ENCODE measurements at regions not wholly inside any gene's neighbourhood (a gene's known extent, or its start where the extent isn't known, plus 50 kb on each side); places are given as distances from the start of the nearest gene placed in this dataset.

GRCh38 chr10:91012502-91012901 is 91.6 kb upstream of the ANKRD1 start:
- Histone ChIP-seq H3K4me1 (ENCODE audit: control insufficient read depth in 4 of 4, insufficient read depth in 4 of 4, low read length in 3 of 4) (no peaks in the 10 kb centered on the region), H3K36me3 (ENCODE audit: control insufficient read depth in 4 of 4, insufficient read depth in 3 of 4, low read depth in 1 of 4, low read length in 3 of 4) (no peaks in the 10 kb centered on the region), H3K4me3 (ENCODE audit: low read depth in 1 of 3, low read length in 3 of 3) (no peak overlapping the region), H3K27ac (ENCODE audit: low read depth in 1 of 2, low read length in 2 of 2) (no peak overlapping the region), H3K27me3 (ENCODE audit: control insufficient read depth in 4 of 4, insufficient read depth in 4 of 4, low read length in 3 of 4) (no peaks in the 10 kb centered on the region), H3K9ac (ENCODE audit: low read depth in 1 of 2, low read length in 2 of 2) (no peak overlapping the region), H3K9me3 (ENCODE audit: control insufficient read depth in 4 of 4, low read length in 3 of 4) (no peaks in the 10 kb centered on the region)
- DNase-seq (ENCODE audit: low spot score): no peak
- TF ChIP-seq HNF4A (conservative IDR thresholded peaks at IDR 0.05) (no peak), FOXA1 (IDR thresholded peaks at IDR 0.05) (no peak), NR2F2 (IDR thresholded peaks at IDR 0.05) (no peak), YY1 (IDR thresholded peaks at IDR 0.05) (no peak)
- WGBS: 91% methylated on average over 4 of the region's 4 CpGs

GRCh38 chr10:91013985-91014384 is 93.1 kb upstream of the ANKRD1 start:
- H3K9ac ChIP-seq (ENCODE audit: low read depth in 1 of 2, low read length in 2 of 2): no peak overlapping the region
- no peaks in the 10 kb centered on the region for H3K36me3 ChIP-seq (ENCODE audit: control insufficient read depth in 4 of 4, insufficient read depth in 3 of 4, low read depth in 1 of 4, low read length in 3 of 4)
- DNase-seq (ENCODE audit: low spot score): no peak
- peak; percentile 34 to 36 for TF ChIP-seq HNF4A (conservative IDR thresholded peaks at IDR 0.05)
- TF ChIP-seq ATF3 (IDR thresholded peaks at IDR 0.05): no peak
- no peak for TF ChIP-seq SP1 (IDR thresholded peaks at IDR 0.05)
- no peak for TF ChIP-seq HNF4G (IDR thresholded peaks at IDR 0.05)
- TF ChIP-seq TAF1 (conservative IDR thresholded peaks at IDR 0.05): no peak
- no peak overlapping the region for H3K27ac ChIP-seq (ENCODE audit: low read depth in 1 of 2, low read length in 2 of 2)
- H3K4me1 ChIP-seq (ENCODE audit: control insufficient read depth in 4 of 4, insufficient read depth in 4 of 4, low read length in 3 of 4): no peaks in the 10 kb centered on the region
- no peaks in the 10 kb centered on the region for H3K9me3 ChIP-seq (ENCODE audit: control insufficient read depth in 4 of 4, low read length in 3 of 4)
- no peak overlapping the region for H3K4me3 ChIP-seq (ENCODE audit: low read depth in 1 of 3, low read length in 3 of 3)
- 17% methylated on average over 1 of the region's 1 CpG for WGBS
- H3K27me3 ChIP-seq (ENCODE audit: control insufficient read depth in 4 of 4, insufficient read depth in 4 of 4, low read length in 3 of 4): no peaks in the 10 kb centered on the region

GRCh38 chr10:91017198-91017597 is 96.3 kb upstream of the ANKRD1 start:
- no peaks in the 10 kb centered on the region for H3K9me3 ChIP-seq (ENCODE audit: control insufficient read depth in 4 of 4, low read length in 3 of 4)

More at GRCh38 chr10:91017198-91017597, 96.3 kb upstream of the ANKRD1 start:
- Histone ChIP-seq H3K27ac (ENCODE audit: low read depth in 1 of 2, low read length in 2 of 2) (no peak overlapping the region), H3K9ac (ENCODE audit: low read depth in 1 of 2, low read length in 2 of 2) (no peak overlapping the region), H3K4me1 (ENCODE audit: control insufficient read depth in 4 of 4, insufficient read depth in 4 of 4, low read length in 3 of 4) (no peaks in the 10 kb centered on the region), H3K36me3 (ENCODE audit: control insufficient read depth in 4 of 4, insufficient read depth in 3 of 4, low read depth in 1 of 4, low read length in 3 of 4) (no peaks in the 10 kb centered on the region), H3K27me3 (ENCODE audit: control insufficient read depth in 4 of 4, insufficient read depth in 4 of 4, low read length in 3 of 4) (no peaks in the 10 kb centered on the region), H3K4me3 (ENCODE audit: low read depth in 1 of 3, low read length in 3 of 3) (no peak overlapping the region)
- WGBS: 80% methylated on average over 3 of the region's 3 CpGs
- no peak for DNase-seq (ENCODE audit: low spot score)
- TF ChIP-seq TAF1 (conservative IDR thresholded peaks at IDR 0.05) (no peak), ZBTB33 (IDR thresholded peaks at IDR 0.05) (no peak), ATF3 (IDR thresholded peaks at IDR 0.05) (no peak), MAX (IDR thresholded peaks at IDR 0.05) (no peak), RAD21 (IDR thresholded peaks at IDR 0.05) (no peak), HNF4G (IDR thresholded peaks at IDR 0.05) (no peak), EGR1 (IDR thresholded peaks at IDR 0.05; ENCODE audit: low read depth in 2 of 2) (no peak), CTCF (IDR thresholded peaks at IDR 0.05; ENCODE audit: low read depth, low read length, missing input control) (no peak), FOXA1 (IDR thresholded peaks at IDR 0.05) (no peak), RXRA (IDR thresholded peaks at IDR 0.05) (no peak), REST (IDR thresholded peaks at IDR 0.05) (no peak), GABPA (IDR thresholded peaks at IDR 0.05 in 1 of 2, conservative IDR thresholded peaks at IDR 0.05 in 1 of 2) (no peak), YY1 (IDR thresholded peaks at IDR 0.05) (no peak)
